HG02938 (cell line): ENCODE measurements at regions not wholly inside any gene's neighbourhood (a gene's known extent, or its start where the extent isn't known, plus 50 kb on each side); places are given as distances from the start of the nearest gene placed in this dataset.

ENCODE experiments used
- ATAC-seq: cut with Tn5 transposase; IDR thresholded peaks from one replicate; pipeline ENCODE4 v1.9.1; 2021; ENCODE audit warnings: mild to moderate bottlenecking, moderate library complexity; ENCODE audit not compliant: unreplicated experiment

- no peak for ATAC-seq
Observed at GRCh38 chr22:48179571-48180546, 1417.4 kb downstream of the TBC1D22A start.

DNA sequence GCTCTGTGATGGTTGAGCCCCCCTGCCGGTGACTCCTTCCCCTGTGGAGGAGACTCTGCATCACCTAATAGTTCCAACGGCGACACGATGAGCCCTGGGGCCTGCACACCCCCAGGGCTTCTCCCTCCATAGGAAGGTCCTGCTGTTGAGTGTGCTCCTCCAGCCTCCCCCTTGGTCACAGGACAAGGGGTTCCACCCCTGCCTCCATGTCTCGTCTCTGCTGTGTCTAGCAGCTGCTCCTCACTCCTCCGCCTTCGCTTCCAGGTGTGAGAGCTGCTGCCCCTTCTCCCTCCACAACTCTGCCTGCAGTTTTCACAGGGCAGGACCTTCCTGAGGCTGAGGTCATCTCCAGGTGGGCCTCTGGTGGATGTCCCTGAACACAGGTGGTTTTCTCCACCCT, 1416.1 kb downstream of the TBC1D22A start:
- no peak for ATAC-seq

DNA sequence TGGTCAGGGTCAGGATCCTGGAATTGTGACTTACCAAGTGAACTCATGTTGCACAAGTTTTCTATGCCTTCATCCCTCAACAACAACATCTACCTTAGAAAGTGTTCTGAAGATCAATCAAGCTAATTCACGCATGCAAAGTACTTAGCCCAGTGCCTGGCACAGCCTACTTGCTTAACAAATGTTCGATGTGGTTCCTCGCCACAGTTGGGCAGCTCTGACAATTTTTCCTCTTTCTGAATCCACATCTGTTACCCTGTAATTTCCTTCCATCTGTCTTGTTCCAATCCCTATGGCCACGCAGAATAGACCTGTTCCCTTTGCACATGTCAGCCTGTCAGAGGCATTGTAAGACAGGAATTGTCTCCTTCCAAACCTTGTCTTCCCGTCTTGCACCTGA, 1415.2 kb downstream of the TBC1D22A start:
- ATAC-seq, result no peak

GRCh38 chr22:48175721-48176120, 1413.3 kb downstream of the TBC1D22A start:
- ATAC-seq, result no peak

DNA sequence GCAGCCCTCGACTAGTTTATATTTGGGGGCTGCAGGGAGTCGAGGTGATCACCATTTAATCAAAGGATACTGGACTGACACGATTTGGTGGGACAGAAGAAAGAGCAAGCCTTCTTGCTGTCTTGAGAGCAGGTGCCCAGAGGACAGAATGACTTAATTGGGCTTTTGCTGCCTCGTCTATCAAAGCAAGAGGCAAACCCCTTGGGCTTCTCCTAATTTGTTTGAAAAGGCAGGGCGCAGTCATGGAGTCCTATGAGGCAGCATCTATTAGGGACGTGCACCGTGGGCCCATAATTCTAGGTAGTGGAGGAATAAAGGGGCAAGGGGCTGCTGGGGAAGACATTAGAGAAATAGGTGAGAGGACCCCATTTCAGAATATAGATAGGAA, 1411.3 kb downstream of the TBC1D22A start:
- no peak for ATAC-seq

GRCh38 chr22:48173061-48173772, 1410.8 kb downstream of the TBC1D22A start:
- ATAC-seq, result no peak

DNA sequence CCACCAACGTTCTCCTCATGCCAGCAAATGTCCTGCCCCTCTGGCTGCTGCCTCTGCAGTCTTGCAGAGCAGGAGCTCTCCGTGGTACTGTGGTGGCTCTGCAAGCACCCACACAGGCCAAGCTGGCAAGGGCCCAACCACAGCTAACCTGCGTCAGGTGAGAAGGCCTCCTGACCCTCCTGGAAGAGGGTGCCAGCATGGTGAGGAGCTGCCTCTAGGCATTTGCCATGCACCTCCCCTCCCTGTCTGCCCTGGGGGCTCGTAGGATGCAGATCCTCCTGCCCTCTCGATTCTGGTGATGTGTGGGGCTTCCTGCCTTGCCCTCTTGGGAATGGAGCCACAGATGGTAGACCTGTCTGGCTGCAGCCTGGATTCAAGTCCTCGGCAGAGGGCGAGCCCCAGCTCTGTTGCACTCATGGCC, 1408.8 kb downstream of the TBC1D22A start:
- ATAC-seq, result no peak

DNA sequence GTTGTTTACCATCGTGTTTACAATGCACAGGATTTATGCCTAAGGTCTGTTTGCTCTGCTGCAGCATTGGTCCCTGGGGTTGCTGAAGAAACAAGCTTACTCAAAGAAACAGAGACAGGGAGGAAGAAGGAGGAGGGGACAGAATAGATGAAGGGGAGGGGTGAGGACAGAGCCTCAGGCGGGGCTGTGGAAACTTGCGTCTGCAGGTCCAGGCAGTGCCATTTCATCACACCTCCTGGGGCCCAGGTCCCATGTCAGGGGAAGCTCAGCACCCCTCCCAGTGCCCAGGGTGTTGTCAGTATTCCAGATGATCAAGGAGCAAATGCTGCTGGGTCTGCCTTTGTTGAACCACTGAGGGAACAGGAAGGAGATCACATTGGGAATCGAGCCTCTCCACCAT, 1406.8 kb downstream of the TBC1D22A start:
- ATAC-seq, result no peak

- no peak for ATAC-seq
Observed at GRCh38 chr22:48167238-48167637, 1404.8 kb downstream of the TBC1D22A start.

DNA sequence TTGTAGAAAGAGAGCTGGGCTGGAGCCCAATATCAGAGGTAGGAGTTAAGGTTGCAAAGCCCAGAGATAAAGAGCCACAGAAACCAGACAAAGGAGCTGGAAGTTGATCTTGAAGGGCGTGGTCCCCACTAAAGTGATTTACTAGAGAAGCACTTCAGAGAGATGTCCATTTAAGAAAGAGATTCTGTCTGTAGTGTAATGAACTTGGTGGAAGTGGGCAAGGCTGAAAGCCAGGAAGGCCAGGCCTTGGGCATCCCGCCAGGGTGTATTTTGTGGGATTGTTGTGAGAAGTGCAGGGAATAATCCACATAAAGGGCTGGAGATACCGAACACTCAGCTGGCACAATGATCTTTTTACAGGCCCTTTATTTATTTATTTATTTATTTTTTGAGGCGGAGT, 1398.8 kb downstream of the TBC1D22A start:
- no peak for ATAC-seq

- ATAC-seq, result no peak
Observed at GRCh38 chr22:48157676-48158075, 1395.2 kb downstream of the TBC1D22A start.

DNA sequence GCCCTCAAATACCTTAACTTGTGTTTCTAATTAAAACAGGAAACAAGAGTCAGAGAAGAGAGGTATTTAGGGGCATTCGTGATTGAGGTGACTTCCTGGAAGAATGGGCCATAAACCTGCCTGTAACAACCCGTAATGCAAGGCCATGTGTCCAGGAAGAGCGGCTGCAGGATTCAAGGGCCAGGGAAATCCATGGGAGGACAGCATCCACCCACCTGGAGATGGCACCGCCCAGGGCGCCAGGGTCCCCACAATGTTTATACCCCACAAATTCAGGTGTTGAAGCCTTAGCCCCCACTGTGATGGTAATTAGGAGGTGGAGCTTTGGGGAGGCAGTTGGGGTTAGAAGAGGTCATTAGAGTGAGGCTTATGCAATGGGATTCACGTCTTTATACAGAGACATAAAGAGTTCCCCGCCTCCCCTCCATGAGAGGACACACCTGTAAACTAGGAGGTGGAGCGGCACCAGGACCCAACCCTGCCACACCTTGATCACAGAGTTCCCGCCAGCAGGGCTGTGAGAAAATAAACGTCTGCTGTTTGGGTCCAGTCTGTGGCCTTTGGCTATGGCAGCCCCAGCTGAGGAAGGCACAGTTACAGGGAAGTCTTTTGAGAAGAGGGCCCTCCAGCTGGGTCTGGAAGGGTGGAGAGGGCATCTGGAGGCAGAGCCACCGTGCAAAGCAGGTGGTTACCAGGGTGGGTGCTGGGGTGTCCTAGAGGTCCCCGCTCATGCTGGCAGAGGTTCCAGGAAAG, 1394.3 kb downstream of the TBC1D22A start:
- ATAC-seq, result no peak

DNA sequence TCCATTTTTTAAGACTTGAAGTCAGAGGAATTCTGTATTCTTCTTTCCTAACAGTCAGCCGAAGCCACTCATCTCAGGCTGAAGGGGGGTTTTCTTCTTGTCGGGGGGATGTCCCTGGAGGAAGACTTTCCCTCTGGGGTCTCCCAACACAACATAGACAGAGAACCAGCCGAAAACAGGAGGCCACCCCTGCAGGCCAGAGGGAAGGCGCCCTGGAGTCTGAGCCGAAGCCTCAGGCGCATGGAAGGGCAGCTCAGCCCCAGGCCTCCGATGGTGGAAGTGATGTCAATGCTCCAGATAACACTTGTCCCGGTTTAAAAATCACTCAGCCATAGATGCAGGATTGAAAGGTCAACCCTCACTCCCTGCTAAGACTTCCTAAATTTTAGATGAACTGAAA, 1393.0 kb downstream of the TBC1D22A start:
- no peak for ATAC-seq

- ATAC-seq, result no peak
Observed at GRCh38 chr22:48154943-48155240, 1392.4 kb downstream of the TBC1D22A start.

GRCh38 chr22:48154169-48154942, 1391.9 kb downstream of the TBC1D22A start:
- no peak for ATAC-seq

DNA sequence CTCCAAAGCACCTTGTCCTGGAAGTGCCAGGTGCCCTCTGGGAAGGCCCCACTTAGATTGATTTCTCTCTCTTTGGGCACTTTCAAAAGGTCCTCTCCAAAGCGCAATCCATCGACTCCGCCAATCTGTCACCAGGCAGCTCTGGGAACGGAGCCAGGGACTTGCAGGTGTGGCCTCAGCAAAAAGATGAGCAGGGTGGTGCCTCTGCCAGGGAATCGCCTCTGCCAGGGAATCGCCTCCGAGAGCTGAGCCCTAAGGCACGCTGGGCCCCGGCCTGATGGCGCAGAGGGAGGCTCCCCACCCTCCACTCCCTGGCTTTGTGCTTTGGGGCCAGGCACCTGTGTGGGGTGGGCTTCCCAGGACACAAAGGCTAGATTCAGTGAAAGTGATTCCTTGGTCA, 1391.3 kb downstream of the TBC1D22A start:
- ATAC-seq, result no peak

GRCh38 chr22:48152916-48153315, 1390.5 kb downstream of the TBC1D22A start:
- ATAC-seq, result no peak

- no peak for ATAC-seq
Observed at GRCh38 chr22:48152164-48152775, 1389.8 kb downstream of the TBC1D22A start.

- ATAC-seq, result no peak
Observed at GRCh38 chr22:48151641-48152040, 1389.2 kb downstream of the TBC1D22A start.

DNA sequence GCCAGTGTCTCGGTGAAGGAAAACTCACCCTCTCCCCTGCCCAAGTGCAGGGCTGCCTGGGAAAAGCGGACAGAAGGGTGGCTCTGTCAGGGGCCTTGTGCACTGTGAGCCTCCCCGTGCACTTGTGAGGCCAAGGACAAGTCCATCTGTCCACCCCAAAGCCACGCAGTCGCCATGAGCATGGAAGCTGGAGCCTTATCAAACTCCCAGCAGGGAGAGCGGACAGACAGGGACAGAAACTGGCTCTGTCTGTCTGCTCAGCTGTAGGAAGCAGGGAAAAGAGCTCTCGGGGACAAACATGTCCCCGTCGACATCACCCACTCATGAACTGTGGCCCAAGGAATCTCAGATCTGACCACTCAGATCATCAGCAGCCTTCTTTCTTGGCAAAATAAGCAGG, 1385.4 kb downstream of the TBC1D22A start:
- ATAC-seq, result no peak
